Transverse colon (tissue), 4 donors: ENCODE measurements at regions not wholly inside any gene's neighbourhood (a gene's known extent, or its start where the extent isn't known, plus 50 kb on each side); places are given as distances from the start of the nearest gene placed in this dataset.

Source experiments
- DNase-seq: peaks from one replicate; pipeline ENCODE4 v3.0.0-alpha.2; 2019
- H3K27ac ChIP-seq, 4 donors: fragments of 200-600 bp; sonication (generic); 2 replicates each; pipeline ENCODE4 v1.5.1; 2016 to 2018; ENCODE audit warnings: inconsistent platforms in 4 of 4
- H3K27me3 ChIP-seq: fragments of 200-600 bp; sonication (generic); 2 replicates; pipeline ENCODE4 v1.5.1; 2017; ENCODE audit warnings: inconsistent platforms
- H3K36me3 ChIP-seq, 4 donors: fragments of 200-600 bp; sonication (generic); 2 replicates each; pipeline ENCODE4 v1.5.1; 2017 to 2019; ENCODE audit warnings: inconsistent platforms in 4 of 4
- H3K4me1 ChIP-seq, 4 donors: fragments of 200-600 bp; sonication (generic); 2 replicates each; pipeline ENCODE4 v1.5.1; 2017 to 2020; ENCODE audit warnings: inconsistent platforms in 4 of 4
- H3K4me3 ChIP-seq, 4 donors: fragments of 200-600 bp; sonication (generic); 1 replicate in 1 of 4; 2 replicates in 3 of 4; pipeline versions ENCODE4 v1.5.1 to v1.6.1; 2017 to 2019; ENCODE audit warnings: inconsistent platforms in 4 of 4
- H3K9me3 ChIP-seq, 2 donors: fragments of 200-600 bp; sonication (generic); 2 replicates each; pipeline ENCODE4 v1.5.1; 2017 to 2019; ENCODE audit warnings: inconsistent platforms in 2 of 2
- EP300 ChIP-seq: sonication (generic); formaldehyde crosslinking; IDR thresholded peaks from one replicate; pipeline ENCODE4 v1.6.1; 2017; ENCODE audit warnings: antibody characterized with exemption, low read depth
- POLR2A ChIP-seq: fragments of 450-650 bp; IDR thresholded peaks from one replicate; pipeline ENCODE4 v1.6.1; 2016; ENCODE audit warnings: antibody characterized with exemption, mild to moderate bottlenecking, moderate library complexity
- POLR2AphosphoS5 ChIP-seq, 3 donors: sonication (generic); formaldehyde crosslinking; IDR thresholded peaks; one replicate each; pipeline ENCODE4 v1.6.1; 2016; ENCODE audit warnings: antibody characterized with exemption in 3 of 3
- WGBS, 2 donors: methylation state at CpG; one replicate each; pipeline ENCODE4 v1.1.5; 2018; ENCODE audit warnings: low coverage in 1 of 2; 5-methylcytosine and 5-hydroxymethylcytosine counted together
- in situ Hi-C, 4 donors: fragments of 200-750 bp; cut with MboI; loops; one replicate each; pipeline versions ENCODE4 v1.15.0 to v1.15.1; 2017; ENCODE audit warnings: low sequenced_read_pairs in 3 of 4, low pct_ligation_motif_present in 1 of 4, low pct_unique_long_range_greater_than_20kb in 1 of 4
- intact Hi-C: fragments of 100-400 bp; cut with DNase I; formaldehyde crosslinking; loops from one replicate; pipeline ENCODE4 v1.15.1; 2023; ENCODE audit warnings: low total_unique reads
- TF ChIP-seq, protein P1 (sequence below), 5 experiments: fragments of 200-600 bp in 3 of 5; fragments of 450-650 bp in 2 of 5; sonication (generic) in 3 of 5; IDR thresholded peaks; 1 replicate in 2 of 5; 2 replicates in 3 of 5; pipeline ENCODE4 v1.5.1; 2016 to 2017; ENCODE audit warnings: antibody characterized with exemption in 5 of 5, inconsistent platforms in 3 of 5, mild to moderate bottlenecking in 2 of 5, moderate library complexity in 1 of 5

DNA sequence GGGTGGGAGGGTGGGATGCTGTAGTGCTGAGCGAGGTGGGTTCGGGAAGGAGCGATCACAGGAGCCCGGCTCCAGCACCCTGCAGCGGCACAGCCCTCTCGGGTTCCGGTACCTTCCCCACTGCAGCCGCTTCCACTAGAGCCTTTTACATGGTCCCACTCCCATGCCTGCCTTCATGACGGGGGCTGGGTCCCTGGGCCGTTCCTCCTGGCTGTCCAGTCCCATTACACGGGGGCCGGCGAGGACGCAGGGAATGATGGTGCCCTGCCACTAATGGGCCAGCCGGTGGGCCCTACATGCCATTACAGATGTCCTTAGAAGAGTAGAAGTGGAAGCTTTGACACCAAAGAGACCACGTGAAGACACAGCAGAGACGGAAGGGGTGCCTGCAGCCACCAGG, 104.6 kb upstream of the PPP1R26 start:
- Histone ChIP-seq H3K27me3 (peaks cover 3% of the 10 kb centered on the region), H3K4me1 (no peaks in the 10 kb centered on the region), H3K4me3 (no peak overlapping the region), H3K27ac (no peak overlapping the region), H3K36me3 (no peaks in the 10 kb centered on the region), H3K9me3 (no peaks in the 10 kb centered on the region)
- in situ Hi-C loops, result no loop called here
- no peak for TF ChIP-seq POLR2AphosphoS5 (IDR thresholded peaks at IDR 0.05)
- TF ChIP-seq, protein P1, sequence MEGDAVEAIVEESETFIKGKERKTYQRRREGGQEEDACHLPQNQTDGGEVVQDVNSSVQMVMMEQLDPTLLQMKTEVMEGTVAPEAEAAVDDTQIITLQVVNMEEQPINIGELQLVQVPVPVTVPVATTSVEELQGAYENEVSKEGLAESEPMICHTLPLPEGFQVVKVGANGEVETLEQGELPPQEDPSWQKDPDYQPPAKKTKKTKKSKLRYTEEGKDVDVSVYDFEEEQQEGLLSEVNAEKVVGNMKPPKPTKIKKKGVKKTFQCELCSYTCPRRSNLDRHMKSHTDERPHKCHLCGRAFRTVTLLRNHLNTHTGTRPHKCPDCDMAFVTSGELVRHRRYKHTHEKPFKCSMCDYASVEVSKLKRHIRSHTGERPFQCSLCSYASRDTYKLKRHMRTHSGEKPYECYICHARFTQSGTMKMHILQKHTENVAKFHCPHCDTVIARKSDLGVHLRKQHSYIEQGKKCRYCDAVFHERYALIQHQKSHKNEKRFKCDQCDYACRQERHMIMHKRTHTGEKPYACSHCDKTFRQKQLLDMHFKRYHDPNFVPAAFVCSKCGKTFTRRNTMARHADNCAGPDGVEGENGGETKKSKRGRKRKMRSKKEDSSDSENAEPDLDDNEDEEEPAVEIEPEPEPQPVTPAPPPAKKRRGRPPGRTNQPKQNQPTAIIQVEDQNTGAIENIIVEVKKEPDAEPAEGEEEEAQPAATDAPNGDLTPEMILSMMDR (IDR thresholded peaks at IDR 0.05), result no peak
- TF ChIP-seq EP300, result no peak
- no peak for TF ChIP-seq POLR2A
- WGBS, 2 donors, result 79 to 88% methylated on average over 2 to 17 of the region's 17 CpGs
- no peak for DNase-seq
- intact Hi-C loops, result no loop called here

DNA sequence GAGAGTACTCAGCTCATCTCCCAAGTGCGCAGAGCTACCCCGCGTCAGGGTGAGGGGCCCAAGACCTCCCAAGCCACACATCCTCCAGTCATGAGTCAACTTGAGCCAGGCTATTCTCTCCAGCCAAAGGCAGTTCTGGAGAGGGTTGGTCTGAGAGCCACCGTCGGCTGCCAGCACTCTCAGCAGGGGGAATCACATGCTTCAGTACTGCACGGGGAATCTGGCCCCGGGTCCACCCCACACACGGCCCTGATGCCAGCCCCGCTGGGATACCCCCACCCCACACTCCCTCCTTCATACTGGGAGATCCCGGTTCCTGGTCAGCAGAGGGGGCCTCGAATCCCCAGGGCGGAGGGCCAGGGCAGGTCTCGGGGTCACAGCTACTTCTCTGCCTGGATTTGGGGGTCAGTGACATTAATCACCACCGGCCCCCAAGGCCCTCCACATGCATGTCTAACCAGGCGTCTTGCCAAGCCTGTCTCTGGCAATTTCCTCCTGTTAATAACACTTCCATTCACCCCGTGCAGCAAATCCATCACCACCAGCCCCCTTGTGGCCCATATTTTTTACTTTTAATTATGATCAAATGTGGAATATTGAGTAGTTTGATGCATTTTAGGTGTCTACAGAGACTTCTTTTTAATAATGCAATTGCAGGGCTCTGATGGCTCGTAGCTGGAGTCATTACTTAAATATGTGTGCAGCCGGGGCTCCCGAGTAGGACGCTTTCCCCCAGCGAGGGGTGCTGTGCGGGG, 102.9 kb upstream of the PPP1R26 start:
- no peak overlapping the region for H3K4me3 ChIP-seq
- intact Hi-C loops (no loop called here), in situ Hi-C loops (no loop called here)
- DNase-seq, result no peak
- 45 to 65% methylated on average over 4 to 19 of the region's 22 CpGs for WGBS, 2 donors
- peaks cover 3% of the 10 kb centered on the region for H3K27me3 ChIP-seq
- H3K9me3 ChIP-seq, result no peaks in the 10 kb centered on the region
- no peak overlapping the region for H3K27ac ChIP-seq
- no peak for TF ChIP-seq POLR2AphosphoS5 (IDR thresholded peaks at IDR 0.05)
- no peak for TF ChIP-seq POLR2A
- TF ChIP-seq, protein P1 (IDR thresholded peaks at IDR 0.05), result no peak
- TF ChIP-seq EP300, result no peak
- no peaks in the 10 kb centered on the region for H3K4me1 ChIP-seq
- no peaks in the 10 kb centered on the region for H3K36me3 ChIP-seq

DNA sequence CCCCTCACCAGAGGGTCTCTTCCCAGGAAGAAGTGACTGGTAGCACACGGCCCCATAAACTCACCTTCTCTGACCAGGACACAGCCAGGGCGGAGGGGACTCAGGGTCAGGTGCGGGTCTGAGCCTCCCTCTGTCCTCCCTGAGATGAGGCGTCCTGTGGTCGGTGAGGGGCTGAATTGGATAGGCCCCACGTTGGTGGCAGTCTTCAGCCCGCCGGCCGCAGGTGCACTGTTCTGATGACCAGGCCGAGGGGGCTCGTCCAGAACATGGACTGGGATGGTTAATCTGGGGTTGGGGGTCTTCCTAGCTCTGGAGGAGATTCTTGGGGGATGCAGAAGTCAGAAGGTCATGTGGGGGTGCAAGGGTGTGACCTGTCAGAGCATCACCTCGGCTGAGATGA, 102.2 kb upstream of the PPP1R26 start:
- in situ Hi-C loops, result no loop called here
- no peaks in the 10 kb centered on the region for H3K36me3 ChIP-seq
- H3K27ac ChIP-seq, result no peak overlapping the region
- H3K4me1 ChIP-seq, result no peaks in the 10 kb centered on the region
- intact Hi-C loops, result no loop called here
- H3K9me3 ChIP-seq, result no peaks in the 10 kb centered on the region
- peaks cover 3% of the 10 kb centered on the region for H3K27me3 ChIP-seq
- TF ChIP-seq POLR2A (no peak), POLR2AphosphoS5 (IDR thresholded peaks at IDR 0.05) (no peak), EP300 (no peak)
- TF ChIP-seq, protein P1 (IDR thresholded peaks at IDR 0.05), result no peak
- H3K4me3 ChIP-seq, result no peak overlapping the region
- WGBS, 2 donors, result 80% methylated on average over 12 of the region's 12 CpGs; no CpG with 5 or more reads in 1 of the 2 donors
- no peak for DNase-seq

DNA sequence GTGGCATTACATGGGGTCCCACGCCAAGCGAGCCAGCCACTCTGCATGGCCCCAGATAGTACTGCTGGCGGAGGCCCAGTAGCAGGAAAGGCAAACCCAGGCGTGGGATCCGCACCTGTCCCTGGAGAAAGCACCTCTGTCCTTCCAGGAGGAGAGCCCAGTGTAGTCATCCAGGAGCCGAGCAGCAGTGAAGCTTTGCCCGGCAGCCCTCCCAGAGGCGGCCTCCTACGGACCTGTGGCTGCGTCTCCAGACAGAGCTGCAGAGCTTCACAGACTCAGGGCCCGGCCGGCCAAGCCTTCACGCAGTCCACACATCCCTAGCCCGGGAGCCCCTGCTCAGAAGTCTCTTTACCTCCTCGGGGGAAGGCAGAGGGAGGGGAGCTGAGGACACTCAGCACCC, 100.8 kb upstream of the PPP1R26 start:
- Histone ChIP-seq H3K27me3 (no peaks in the 10 kb centered on the region), H3K36me3 (no peaks in the 10 kb centered on the region), H3K27ac (no peak overlapping the region), H3K9me3 (no peaks in the 10 kb centered on the region), H3K4me1 (no peaks in the 10 kb centered on the region), H3K4me3 (no peak overlapping the region)
- no peak for DNase-seq
- in situ Hi-C loops, result no loop called here
- TF ChIP-seq, protein P1 (IDR thresholded peaks at IDR 0.05), result no peak
- TF ChIP-seq POLR2AphosphoS5 (IDR thresholded peaks at IDR 0.05) (no peak), EP300 (no peak), POLR2A (no peak)
- intact Hi-C loops, result no loop called here
- WGBS, 2 donors, result 87 to 93% methylated on average over 6 to 15 of the region's 15 CpGs
